ENCODE measurements at regions not wholly inside any gene's neighbourhood (a gene's known extent, or its start where the extent isn't known, plus 50 kb on each side); places are given as distances from the start of the nearest gene placed in this dataset.

DNA sequence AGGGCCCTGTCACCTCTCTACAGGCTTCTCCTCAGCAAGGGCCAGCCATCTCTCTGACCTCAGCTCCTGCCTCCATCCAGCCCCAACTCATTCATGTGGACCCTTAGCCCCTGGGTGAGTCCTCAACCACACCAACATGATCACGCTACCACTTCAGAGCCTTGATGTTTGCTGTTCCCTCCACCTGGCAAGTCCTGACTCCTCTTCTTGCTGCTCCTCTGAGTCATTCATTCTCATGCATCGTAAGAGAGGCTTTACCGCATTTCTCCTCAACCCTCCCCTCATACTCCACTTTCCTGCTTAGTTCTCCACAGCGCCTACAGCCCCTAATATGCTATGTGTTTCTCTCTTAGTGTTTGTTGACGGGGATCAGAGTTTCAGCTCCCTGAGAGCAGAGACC lies 99.9 kb downstream of the C17orf67 start:
- intact Hi-C loops (cut with DNase I; ENCODE audit: low total_unique reads), result no loop called here
- WGBS, 5 donors, result 93 to 98% (median 97%) methylated on average over 5 of the region's 5 CpGs
- no peak for DNase-seq
- H3K4me3 ChIP-seq, result no peak overlapping the region
- H3K4me1 ChIP-seq, result peaks cover 0 to 8% (median 0%) of the 10 kb centered on the region in 4 donors
- H3K9me3 ChIP-seq, result no peaks in the 10 kb centered on the region
- H3K36me3 ChIP-seq, result no peaks in the 10 kb centered on the region
- no peak overlapping the region for H3K27ac ChIP-seq
- TF ChIP-seq POLR2AphosphoS5 (IDR thresholded peaks at IDR 0.05), result no peak
- no peak for TF ChIP-seq EP300 (IDR thresholded peaks at IDR 0.05)
- no peak for TF ChIP-seq POLR2A (IDR thresholded peaks at IDR 0.05)
- TF ChIP-seq, protein P1, sequence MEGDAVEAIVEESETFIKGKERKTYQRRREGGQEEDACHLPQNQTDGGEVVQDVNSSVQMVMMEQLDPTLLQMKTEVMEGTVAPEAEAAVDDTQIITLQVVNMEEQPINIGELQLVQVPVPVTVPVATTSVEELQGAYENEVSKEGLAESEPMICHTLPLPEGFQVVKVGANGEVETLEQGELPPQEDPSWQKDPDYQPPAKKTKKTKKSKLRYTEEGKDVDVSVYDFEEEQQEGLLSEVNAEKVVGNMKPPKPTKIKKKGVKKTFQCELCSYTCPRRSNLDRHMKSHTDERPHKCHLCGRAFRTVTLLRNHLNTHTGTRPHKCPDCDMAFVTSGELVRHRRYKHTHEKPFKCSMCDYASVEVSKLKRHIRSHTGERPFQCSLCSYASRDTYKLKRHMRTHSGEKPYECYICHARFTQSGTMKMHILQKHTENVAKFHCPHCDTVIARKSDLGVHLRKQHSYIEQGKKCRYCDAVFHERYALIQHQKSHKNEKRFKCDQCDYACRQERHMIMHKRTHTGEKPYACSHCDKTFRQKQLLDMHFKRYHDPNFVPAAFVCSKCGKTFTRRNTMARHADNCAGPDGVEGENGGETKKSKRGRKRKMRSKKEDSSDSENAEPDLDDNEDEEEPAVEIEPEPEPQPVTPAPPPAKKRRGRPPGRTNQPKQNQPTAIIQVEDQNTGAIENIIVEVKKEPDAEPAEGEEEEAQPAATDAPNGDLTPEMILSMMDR (IDR thresholded peaks at IDR 0.05), result no peak
- no peaks in the 10 kb centered on the region for H3K27me3 ChIP-seq

GRCh38 chr17:56735842-56736241 lies 97.9 kb downstream of the C17orf67 start:
- DNase-seq, result peak; percentile 34 to 71
- 30 to 59% (median 45%) methylated on average over 6 of the region's 6 CpGs for WGBS, 5 donors
- intact Hi-C loops (cut with DNase I; ENCODE audit: low total_unique reads), result no loop called here

GRCh38 chr17:56737421-56738161 lies 96.1 kb downstream of the C17orf67 start:
- 43 to 70% (median 54%) methylated on average over 19 to 22 of the region's 22 CpGs for WGBS, 5 donors
- Histone ChIP-seq H3K4me3 (no peak overlapping the region), H3K36me3 (no peaks in the 10 kb centered on the region), H3K27me3 (peaks cover 0 to 5% (median 0%) of the 10 kb centered on the region in 3 donors), H3K9me3 (no peaks in the 10 kb centered on the region), H3K27ac (no peak overlapping the region), H3K4me1 (peaks cover 0 to 8% (median 0%) of the 10 kb centered on the region in 4 donors)
- peak; percentile 56 to 59 for DNase-seq
- intact Hi-C loops (cut with DNase I; ENCODE audit: low total_unique reads), result no loop called here
- TF ChIP-seq POLR2AphosphoS5 (IDR thresholded peaks at IDR 0.05) (no peak), POLR2A (IDR thresholded peaks at IDR 0.05) (no peak), EP300 (IDR thresholded peaks at IDR 0.05) (no peak)
- TF ChIP-seq, protein P1 (IDR thresholded peaks at IDR 0.05), result no peak

More at GRCh38 chr17:56735842-56736241, 97.9 kb downstream of the C17orf67 start:
- no peak for TF ChIP-seq EP300 (IDR thresholded peaks at IDR 0.05)
- TF ChIP-seq POLR2A (IDR thresholded peaks at IDR 0.05), result no peak
- TF ChIP-seq, protein P1 (IDR thresholded peaks at IDR 0.05), result no peak
- H3K27me3 ChIP-seq, result no peaks in the 10 kb centered on the region
- H3K4me3 ChIP-seq, result no peak overlapping the region
- H3K9me3 ChIP-seq, result no peaks in the 10 kb centered on the region
- H3K36me3 ChIP-seq, result no peaks in the 10 kb centered on the region
- H3K27ac ChIP-seq, result no peak overlapping the region
- H3K4me1 ChIP-seq, result peaks cover 0 to 8% (median 0%) of the 10 kb centered on the region in 4 donors

GRCh38 chr17:56739376-56739775 lies 94.3 kb downstream of the C17orf67 start:
- intact Hi-C loops (cut with DNase I; ENCODE audit: low total_unique reads), result no loop called here
- peaks cover 0 to 1% (median 0%) of the 10 kb centered on the region in 4 donors for H3K9me3 ChIP-seq
- TF ChIP-seq, protein P1 (IDR thresholded peaks at IDR 0.05), result no peak
- H3K27me3 ChIP-seq, result peaks cover 0 to 5% (median 0%) of the 10 kb centered on the region in 3 donors
- no peak overlapping the region for H3K4me3 ChIP-seq
- H3K27ac ChIP-seq, result no peak overlapping the region
- peaks cover 0 to 8% (median 0%) of the 10 kb centered on the region in 4 donors for H3K4me1 ChIP-seq
- H3K36me3 ChIP-seq, result no peaks in the 10 kb centered on the region
- DNase-seq, result no peak

All from stomach (tissue), 8 donors.